ENCODE measurements at regions not wholly inside any gene's neighbourhood (a gene's known extent, or its start where the extent isn't known, plus 50 kb on each side); places are given as distances from the start of the nearest gene placed in this dataset.

DNA sequence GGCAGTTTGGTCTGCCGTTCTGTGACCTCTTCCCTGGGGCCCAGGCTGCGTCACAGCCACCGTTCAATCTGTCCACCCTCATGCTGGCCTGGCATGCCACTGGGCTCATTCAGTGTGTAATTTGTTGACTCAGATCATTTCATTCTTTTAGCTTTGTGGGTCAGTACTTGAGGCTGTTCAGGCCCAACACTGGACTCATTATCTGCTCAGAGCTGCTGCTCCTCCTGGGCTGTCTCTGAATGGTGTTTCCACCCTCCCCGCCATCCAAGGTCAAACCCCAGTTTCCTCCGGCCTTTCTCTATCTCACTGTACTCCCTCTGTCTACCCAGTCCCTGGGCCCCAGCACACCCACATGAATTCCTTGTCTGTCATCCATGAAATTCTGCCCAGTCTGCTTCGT is 152.4 kb upstream of the NCK2 start:
- no peak overlapping the region for H3K4me3 ChIP-seq (ENCODE audit: low read length)
- no peak overlapping the region for H3K27ac ChIP-seq (ENCODE audit: low read depth, low read length)

GRCh38 chr2:105590780-105591660 is 153.7 kb upstream of the NCK2 start:
- Histone ChIP-seq H3K4me1 (ENCODE audit: control insufficient read depth, low read length) (no peaks in the 10 kb centered on the region), H3K9me3 (ENCODE audit: control insufficient read depth, insufficient read depth, low read length) (peaks cover 4% of the 10 kb centered on the region; the same call in 1 of the 2 replicates), H3K27ac (ENCODE audit: low read depth, low read length) (no peak overlapping the region), H3K4me3 (ENCODE audit: low read length) (no peak overlapping the region), H3K36me3 (ENCODE audit: control insufficient read depth, low read length) (no peaks in the 10 kb centered on the region), H3F3A (ENCODE audit: control insufficient read depth, insufficient read depth) (no peaks in the 10 kb centered on the region), H3K4me2 (ENCODE audit: low read length) (no peak overlapping the region), H3K79me2 (ENCODE audit: control insufficient read depth, low read length) (no peaks in the 10 kb centered on the region), H3K9me2 (replicated peaks; ENCODE audit: control insufficient read depth, low read length) (no peaks in the 10 kb centered on the region), H3K27me3 (ENCODE audit: control insufficient read depth, low read length) (no peaks in the 10 kb centered on the region), H4K20me1 (ENCODE audit: control insufficient read depth, insufficient read depth, low read depth, low read length) (no peaks in the 10 kb centered on the region)
- TF ChIP-seq, protein P1, sequence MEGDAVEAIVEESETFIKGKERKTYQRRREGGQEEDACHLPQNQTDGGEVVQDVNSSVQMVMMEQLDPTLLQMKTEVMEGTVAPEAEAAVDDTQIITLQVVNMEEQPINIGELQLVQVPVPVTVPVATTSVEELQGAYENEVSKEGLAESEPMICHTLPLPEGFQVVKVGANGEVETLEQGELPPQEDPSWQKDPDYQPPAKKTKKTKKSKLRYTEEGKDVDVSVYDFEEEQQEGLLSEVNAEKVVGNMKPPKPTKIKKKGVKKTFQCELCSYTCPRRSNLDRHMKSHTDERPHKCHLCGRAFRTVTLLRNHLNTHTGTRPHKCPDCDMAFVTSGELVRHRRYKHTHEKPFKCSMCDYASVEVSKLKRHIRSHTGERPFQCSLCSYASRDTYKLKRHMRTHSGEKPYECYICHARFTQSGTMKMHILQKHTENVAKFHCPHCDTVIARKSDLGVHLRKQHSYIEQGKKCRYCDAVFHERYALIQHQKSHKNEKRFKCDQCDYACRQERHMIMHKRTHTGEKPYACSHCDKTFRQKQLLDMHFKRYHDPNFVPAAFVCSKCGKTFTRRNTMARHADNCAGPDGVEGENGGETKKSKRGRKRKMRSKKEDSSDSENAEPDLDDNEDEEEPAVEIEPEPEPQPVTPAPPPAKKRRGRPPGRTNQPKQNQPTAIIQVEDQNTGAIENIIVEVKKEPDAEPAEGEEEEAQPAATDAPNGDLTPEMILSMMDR (IDR thresholded peaks at IDR 0.05; ENCODE audit: low read depth, low read length, poor library complexity, severe bottlenecking), result no peak
- no peak for TF ChIP-seq EZH2phosphoT487 (IDR thresholded peaks at IDR 0.05; ENCODE audit: borderline replicate concordance, low read length)

More for the DNA sequence above, 152.4 kb upstream of the NCK2 start:
- no peaks in the 10 kb centered on the region for H3K27me3 ChIP-seq (ENCODE audit: control insufficient read depth, low read length)
- H4K20me1 ChIP-seq (ENCODE audit: control insufficient read depth, insufficient read depth, low read depth, low read length), result no peaks in the 10 kb centered on the region
- no peaks in the 10 kb centered on the region for H3K36me3 ChIP-seq (ENCODE audit: control insufficient read depth, low read length)
- H3K4me2 ChIP-seq (ENCODE audit: low read length), result no peak overlapping the region
- H3K9me3 ChIP-seq (ENCODE audit: control insufficient read depth, insufficient read depth, low read length), result peaks cover 4% of the 10 kb centered on the region; the same call in 1 of the 2 replicates
- TF ChIP-seq, protein P1 (IDR thresholded peaks at IDR 0.05; ENCODE audit: low read depth, low read length, poor library complexity, severe bottlenecking), result no peak
- TF ChIP-seq EZH2phosphoT487 (IDR thresholded peaks at IDR 0.05; ENCODE audit: borderline replicate concordance, low read length), result no peak
- H3K4me1 ChIP-seq (ENCODE audit: control insufficient read depth, low read length), result no peaks in the 10 kb centered on the region
- H3K9me2 ChIP-seq (replicated peaks; ENCODE audit: control insufficient read depth, low read length), result no peaks in the 10 kb centered on the region
- no peaks in the 10 kb centered on the region for H3K79me2 ChIP-seq (ENCODE audit: control insufficient read depth, low read length)
- no peaks in the 10 kb centered on the region for H3F3A ChIP-seq (ENCODE audit: control insufficient read depth, insufficient read depth)

DNA sequence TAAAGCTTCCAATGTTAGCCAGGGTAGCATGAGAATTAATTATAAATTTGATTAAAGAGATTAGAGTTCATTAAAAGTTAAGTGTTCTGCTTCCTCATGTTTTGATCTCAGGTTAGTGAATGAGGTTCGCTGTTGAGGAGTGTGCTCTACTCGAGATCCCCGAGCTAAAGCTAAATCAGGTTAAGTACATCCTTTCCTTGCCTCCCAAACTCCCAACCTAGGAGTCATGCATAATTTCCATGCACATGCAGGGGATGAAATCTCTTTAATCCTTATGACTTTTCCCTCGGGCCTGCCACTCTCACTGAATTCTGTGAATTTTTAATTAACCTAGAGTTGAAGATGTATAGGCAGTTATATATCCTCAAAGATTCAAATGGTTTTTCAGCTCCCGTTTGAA is 156.1 kb upstream of the NCK2 start:
- Histone ChIP-seq H3F3A (ENCODE audit: control insufficient read depth, insufficient read depth) (no peaks in the 10 kb centered on the region), H3K27ac (ENCODE audit: low read depth, low read length) (no peak overlapping the region), H3K36me3 (ENCODE audit: control insufficient read depth, low read length) (no peaks in the 10 kb centered on the region), H3K4me2 (ENCODE audit: low read length) (no peak overlapping the region), H3K4me3 (ENCODE audit: low read length) (no peak overlapping the region), H3K4me1 (ENCODE audit: control insufficient read depth, low read length) (no peaks in the 10 kb centered on the region), H3K79me2 (ENCODE audit: control insufficient read depth, low read length) (no peaks in the 10 kb centered on the region), H3K9me2 (replicated peaks; ENCODE audit: control insufficient read depth, low read length) (no peaks in the 10 kb centered on the region), H3K9me3 (ENCODE audit: control insufficient read depth, insufficient read depth, low read length) (peaks cover 4% of the 10 kb centered on the region; the same call in 1 of the 2 replicates), H4K20me1 (ENCODE audit: control insufficient read depth, insufficient read depth, low read depth, low read length) (no peaks in the 10 kb centered on the region), H3K27me3 (ENCODE audit: control insufficient read depth, low read length) (peaks cover 3% of the 10 kb centered on the region)
- no peak for TF ChIP-seq EZH2phosphoT487 (IDR thresholded peaks at IDR 0.05; ENCODE audit: borderline replicate concordance, low read length)
- TF ChIP-seq, protein P1 (IDR thresholded peaks at IDR 0.05; ENCODE audit: low read depth, low read length, poor library complexity, severe bottlenecking), result no peak

Measured in DOHH2 (cell line).